ENCODE measurements at regions not wholly inside any gene's neighbourhood (a gene's known extent, or its start where the extent isn't known, plus 50 kb on each side); places are given as distances from the start of the nearest gene placed in this dataset.
A peak's percentile ranks its signal among the peaks of the same experiment; 100 is the strongest.
"Not testable (repeated sequence)": the region's sequence is repeated elsewhere in the genome, so short reads cannot be mapped to it uniquely, and the experiment has no call there.

DNA sequence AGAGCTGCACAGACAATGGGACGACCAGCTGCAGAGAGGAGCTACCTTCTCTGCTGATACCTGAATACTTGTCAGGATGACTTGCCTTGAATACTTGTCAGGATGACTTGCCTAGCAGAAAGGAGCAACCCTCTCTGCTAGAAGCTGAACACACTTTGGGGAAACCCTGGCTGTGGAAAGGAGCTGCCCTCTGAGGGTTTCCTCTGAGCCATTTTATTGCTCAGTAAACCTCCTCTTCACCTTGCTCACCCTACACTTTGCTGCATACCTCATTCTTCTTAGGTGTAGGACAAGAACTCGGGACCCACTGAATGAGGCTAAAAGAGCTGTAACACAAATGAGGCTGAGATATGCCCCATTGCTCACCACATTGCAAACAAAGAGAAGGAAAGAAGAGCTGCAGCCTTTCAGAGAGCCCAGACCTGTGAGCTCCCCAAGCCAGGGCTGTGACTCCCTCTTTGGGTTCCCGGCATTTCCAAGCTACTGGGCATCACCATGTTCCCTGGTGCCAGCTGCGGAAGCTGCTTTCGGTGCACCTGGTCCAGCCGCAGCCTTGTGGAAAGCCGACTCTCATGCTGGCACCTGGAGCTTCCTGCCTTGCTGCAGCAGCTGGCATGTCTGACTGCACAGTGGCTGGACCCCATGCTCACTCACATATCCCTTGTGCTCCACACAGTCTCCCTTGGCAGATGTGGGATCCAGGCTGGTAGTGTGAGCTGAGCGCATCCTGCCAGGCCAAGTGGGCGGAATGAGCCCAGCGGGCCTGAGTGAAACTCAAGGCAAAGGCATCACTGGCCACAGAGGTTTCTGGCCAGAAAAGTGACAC lies 106.7 kb upstream of the AHI1 start:
- DNase-seq (ENCODE audit: extremely low spot score, insufficient read length, low read depth) (no peak), FAIRE-seq (no peak)

DNA sequence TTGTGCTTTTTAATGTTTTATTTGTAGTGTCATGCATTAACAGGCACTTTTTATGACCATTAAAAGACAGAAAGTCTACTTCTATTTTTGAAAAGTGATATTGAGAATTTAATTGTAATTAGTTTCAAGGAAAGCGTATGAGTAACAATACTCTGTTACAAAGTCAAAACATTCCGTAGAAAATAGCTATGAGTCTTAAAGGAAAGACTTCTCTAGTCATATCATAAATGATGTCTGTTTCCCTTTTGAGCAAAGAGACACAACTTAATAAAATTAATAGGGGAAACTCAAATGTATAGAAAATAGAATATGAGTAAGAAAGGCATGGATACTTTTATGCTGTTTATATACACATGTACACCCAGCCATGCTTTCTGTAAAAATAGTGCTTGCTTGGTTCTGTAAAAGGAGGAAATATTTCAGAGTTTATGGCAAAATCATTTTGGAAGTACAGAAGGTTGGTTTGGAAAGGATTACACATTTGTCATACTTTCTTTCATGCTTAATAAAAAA lies 107.8 kb upstream of the AHI1 start:
- FAIRE-seq (no peak), DNase-seq (ENCODE audit: extremely low spot score, insufficient read length, low read depth) (no peak)

GRCh38 chr6:135606392-135606791 lies 108.9 kb upstream of the AHI1 start:
- no peak for FAIRE-seq
- DNase-seq (ENCODE audit: extremely low spot score, insufficient read length, low read depth), result no peak

DNA sequence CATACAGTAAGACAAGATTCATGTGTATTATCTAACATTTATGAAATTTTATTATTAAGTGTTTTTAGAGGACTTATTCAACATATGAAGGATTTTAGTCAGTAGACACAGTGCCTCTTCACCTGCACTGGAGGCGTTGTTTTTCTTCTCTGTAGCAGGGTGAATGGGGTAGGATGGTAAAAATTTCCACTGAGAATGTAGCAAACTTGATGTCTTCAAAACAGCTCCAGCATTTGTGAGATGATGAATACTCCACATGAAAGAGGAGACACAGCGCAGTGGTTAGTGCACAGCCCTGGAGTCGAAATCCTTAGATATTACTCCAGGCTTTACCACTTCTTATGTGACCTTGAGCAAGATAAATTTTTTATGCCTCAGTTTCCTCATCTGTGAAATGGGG lies 110.5 kb upstream of the AHI1 start:
- no peak for DNase-seq (ENCODE audit: extremely low spot score, insufficient read length, low read depth)
- FAIRE-seq, result no peak

DNA sequence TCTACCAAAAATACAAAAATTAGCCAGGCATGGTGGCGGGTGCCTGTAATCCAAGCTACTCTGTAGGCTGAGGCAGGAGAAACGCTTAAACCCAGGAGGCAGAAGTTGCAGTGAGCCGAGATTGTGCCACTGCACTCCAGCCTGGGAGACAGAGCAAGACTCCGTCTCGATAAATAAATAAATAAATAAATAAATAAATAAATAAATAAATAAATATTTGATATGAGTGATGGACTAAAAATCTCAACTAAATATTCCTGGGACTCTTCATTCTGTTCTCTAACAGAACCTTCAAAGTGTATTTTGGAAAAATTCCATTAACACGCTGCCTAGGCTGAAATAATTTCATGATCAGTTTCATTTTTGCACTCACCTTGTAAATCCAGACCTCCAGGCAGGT lies 112.7 kb upstream of the AHI1 start:
- DNase-seq (ENCODE audit: extremely low spot score, insufficient read length, low read depth); FAIRE-seq: not testable (repeated sequence)

GRCh38 chr6:135616655-135617054 lies 119.1 kb upstream of the AHI1 start:
- FAIRE-seq (no peak), DNase-seq (ENCODE audit: extremely low spot score, insufficient read length, low read depth) (no peak)

- no peak for DNase-seq (ENCODE audit: extremely low spot score, insufficient read length, low read depth)
- FAIRE-seq, result no peak
Observed at GRCh38 chr6:135617222-135617621, 119.7 kb upstream of the AHI1 start.

DNA sequence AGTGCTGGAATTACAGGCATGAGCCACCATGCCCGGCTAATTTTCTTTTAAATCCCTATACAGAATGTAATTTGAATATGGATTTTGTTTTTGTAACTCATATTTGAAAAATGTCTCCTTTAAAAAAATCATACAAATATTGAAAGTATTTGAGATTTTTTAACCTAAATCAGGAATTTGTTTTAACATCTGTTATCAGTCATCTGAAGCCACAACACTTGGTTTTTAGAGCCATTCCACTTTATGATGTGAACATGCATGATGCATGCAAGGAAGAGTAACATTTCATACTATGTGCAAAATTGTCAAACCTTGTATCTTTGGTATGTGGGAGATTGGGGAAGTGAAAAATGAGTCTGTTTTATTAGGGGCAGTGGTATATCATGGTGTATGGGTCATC lies 124.5 kb upstream of the AHI1 start:
- FAIRE-seq, result no peak
- DNase-seq (ENCODE audit: extremely low spot score, insufficient read length, low read depth), result no peak

GRCh38 chr6:135623979-135624378 lies 126.4 kb upstream of the AHI1 start:
- no peak for DNase-seq (ENCODE audit: extremely low spot score, insufficient read length, low read depth)
- FAIRE-seq, result no peak

DNA sequence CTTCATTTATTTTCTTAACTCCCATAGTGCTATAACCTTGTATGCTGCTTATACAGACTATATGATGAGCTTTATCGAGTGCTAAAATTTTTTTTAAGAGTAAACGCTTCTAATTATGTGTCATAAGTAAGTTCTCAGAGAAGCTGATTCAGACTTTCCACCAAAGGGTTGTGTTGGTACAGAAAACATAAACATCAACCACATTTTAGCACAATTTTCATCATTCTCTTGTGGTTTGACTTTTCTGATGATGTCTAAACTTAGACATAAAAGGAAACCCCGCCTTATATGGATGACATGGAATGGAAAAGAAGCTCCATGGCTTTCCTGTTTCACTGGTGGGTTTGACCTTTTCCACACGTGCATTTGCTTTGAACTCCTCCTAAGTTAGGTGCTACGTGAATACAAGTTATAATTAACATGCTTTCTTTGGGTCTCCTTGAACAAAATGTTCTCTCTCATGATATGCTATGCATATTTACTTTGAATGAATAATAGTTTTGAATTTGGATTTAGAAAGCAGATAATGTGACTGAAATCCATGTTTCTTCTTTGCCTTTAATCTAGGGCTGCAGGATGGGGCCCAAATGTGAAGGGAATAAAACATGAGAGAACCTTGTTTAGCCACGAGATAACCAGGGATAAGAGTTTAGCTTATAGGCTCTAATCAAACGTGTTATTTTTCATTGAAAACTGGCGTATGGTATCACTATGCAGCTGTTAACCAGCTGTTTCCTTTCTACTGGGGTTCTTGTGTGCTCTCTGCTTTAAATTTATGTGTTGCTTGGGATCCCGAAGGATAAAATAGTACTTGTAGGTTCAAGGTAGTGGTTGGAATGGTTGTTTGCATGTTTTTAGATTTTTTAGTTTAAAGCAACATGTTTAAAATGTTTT lies 127.1 kb upstream of the AHI1 start:
- peak; percentile 49 for FAIRE-seq
- DNase-seq (ENCODE audit: extremely low spot score, insufficient read length, low read depth), result no peak

DNA sequence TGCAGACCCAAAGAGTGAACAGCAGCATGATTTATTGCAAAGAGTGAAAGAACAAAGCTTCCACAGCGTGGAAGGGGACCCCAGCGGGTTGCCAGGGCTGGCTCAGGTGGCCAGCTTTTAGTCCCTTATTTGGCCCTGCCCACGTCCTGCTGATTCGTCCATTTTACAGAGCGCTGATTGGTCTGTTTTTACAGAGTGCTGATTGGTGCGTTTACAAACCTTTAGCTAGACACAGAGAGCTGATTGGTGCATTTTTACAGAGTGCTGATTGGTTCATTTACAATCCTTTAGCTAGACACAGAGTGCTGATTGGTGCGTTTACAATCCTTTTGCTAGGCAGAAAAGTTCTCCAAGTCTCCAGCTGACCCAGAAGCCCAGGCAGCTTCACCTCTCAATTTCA lies 128.5 kb upstream of the AHI1 start:
- FAIRE-seq, result not testable (repeated sequence)

DNA sequence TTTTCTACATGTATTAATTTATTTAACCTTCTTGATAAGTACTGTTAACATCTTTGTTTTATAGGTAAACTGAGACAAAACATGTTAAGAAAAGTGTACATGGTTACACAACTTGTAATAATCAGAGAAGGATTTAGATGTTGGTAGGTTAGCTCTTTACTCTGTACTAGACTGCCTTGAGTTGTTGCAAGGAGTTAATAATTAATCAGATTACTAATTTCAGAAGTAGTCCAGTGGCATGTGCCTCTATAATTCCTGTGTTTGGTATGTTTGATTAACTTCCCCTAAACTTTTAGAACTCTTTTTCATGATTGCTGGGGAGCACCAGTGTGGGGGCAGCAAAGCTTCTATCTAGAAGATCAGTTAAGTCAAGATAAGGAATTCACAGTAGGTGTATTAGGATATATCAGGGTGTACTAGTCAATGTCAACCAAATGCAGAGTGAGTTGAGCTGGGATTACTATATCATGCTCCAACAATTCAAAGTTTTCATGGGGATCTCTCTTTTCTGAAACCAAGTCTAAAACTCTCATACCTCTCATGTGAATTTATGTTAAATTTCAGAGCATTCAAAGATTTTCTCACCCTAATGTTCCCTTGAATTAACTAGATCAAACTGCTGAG lies 129.7 kb upstream of the AHI1 start:
- FAIRE-seq (peak; percentile 73), DNase-seq (ENCODE audit: extremely low spot score, insufficient read length, low read depth) (peak; percentile 26)

More for the DNA sequence above, 128.5 kb upstream of the AHI1 start:
- DNase-seq (ENCODE audit: extremely low spot score, insufficient read length, low read depth), result not testable (repeated sequence)

DNA sequence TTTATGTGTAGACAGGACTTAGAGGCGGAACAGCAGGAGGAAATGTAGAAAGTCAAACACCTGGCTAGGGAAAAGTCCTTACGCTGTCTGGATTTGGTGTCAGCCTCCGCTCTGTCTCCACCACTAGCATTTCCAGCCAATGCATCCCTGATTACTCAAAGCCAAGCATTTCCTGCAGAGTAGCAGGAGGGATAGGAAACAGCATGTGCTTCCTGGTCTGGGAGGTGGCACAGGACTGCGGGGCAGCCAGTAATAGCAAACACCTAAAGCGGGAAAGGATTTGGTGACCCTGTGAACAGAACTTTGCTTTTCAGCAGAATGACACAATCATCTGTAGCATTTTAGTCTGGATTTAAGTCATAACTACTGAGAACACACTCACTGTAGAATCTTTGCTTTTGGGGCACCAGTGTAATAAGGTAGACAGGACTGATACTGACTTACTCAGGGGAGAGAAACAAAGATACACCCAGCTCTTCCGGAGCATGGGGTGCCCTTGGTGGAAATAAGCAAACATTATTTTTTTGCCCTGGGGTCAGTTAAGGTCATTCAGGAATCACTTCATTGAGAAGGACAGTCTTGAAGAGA lies 133.3 kb upstream of the AHI1 start:
- no peak for FAIRE-seq
- DNase-seq (ENCODE audit: extremely low spot score, insufficient read length, low read depth), result no peak

DNA sequence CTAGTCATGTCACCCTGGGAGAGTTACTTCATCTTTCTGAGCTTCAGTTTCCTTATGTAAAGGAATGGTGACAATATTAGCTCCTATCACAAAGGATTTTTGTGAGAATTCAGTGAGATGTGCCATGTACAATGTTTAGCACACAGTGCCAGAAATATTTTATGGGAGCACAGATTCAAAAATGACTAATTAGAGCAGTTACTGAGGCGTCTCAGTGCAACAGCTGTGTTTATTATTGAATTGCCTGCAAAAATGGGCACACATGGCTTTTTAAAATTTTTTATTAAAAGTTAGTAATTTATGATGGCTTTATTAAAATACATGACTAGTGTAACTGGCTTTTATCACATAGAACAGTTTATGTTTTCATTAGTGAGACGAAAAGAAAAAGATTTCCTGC lies 134.3 kb upstream of the AHI1 start:
- no peak for DNase-seq (ENCODE audit: extremely low spot score, insufficient read length, low read depth)

GRCh38 chr6:135633573-135633972 lies 136.0 kb upstream of the AHI1 start:
- DNase-seq (ENCODE audit: extremely low spot score, insufficient read length, low read depth) (no peak), FAIRE-seq (no peak)

More for the DNA sequence above, 134.3 kb upstream of the AHI1 start:
- no peak for FAIRE-seq

- FAIRE-seq, result no peak
- no peak for DNase-seq (ENCODE audit: extremely low spot score, insufficient read length, low read depth)
Observed at GRCh38 chr6:135637701-135638100, 140.2 kb upstream of the AHI1 start.

- DNase-seq (ENCODE audit: extremely low spot score, insufficient read length, low read depth), result no peak
- peak; percentile 18 for FAIRE-seq
Observed at GRCh38 chr6:135638108-135638507, 140.6 kb upstream of the AHI1 start.

DNA sequence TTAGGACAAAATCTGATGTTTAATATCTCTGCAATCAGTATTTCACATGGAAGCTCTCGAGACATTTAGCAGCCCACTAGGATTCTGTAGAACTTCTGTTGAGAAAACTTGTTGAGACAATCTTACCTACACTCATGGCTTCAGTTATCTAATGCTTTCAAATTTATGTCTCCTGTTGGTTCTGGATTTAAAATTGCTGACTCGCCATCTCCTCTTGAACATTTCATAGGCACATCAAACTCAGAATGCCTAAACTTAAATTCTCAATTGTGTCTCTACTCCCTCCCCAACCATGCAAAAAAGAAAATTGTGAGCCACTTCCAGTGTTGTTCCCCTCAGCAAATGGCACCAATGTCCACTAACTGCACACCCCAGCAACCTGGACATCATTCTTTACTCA lies 142.5 kb upstream of the AHI1 start:
- no peak for FAIRE-seq
- no peak for DNase-seq (ENCODE audit: extremely low spot score, insufficient read length, low read depth)

- no peak for DNase-seq (ENCODE audit: extremely low spot score, insufficient read length, low read depth)
- peak; percentile 52 for FAIRE-seq
Observed at GRCh38 chr6:135640449-135641111, 143.0 kb upstream of the AHI1 start.

GRCh38 chr6:135642912-135643311 lies 145.4 kb upstream of the AHI1 start:
- DNase-seq (ENCODE audit: extremely low spot score, insufficient read length, low read depth) (no peak), FAIRE-seq (no peak)

Measured in GM18507 (cell line).